ENCODE measurements at regions not wholly inside any gene's neighbourhood (a gene's known extent, or its start where the extent isn't known, plus 50 kb on each side); places are given as distances from the start of the nearest gene placed in this dataset.

- TF ChIP-seq SMC3 (conservative IDR thresholded peaks at IDR 0.05; ENCODE audit: poor library complexity), result no peak
- no peak for TF ChIP-seq EZH2 (IDR thresholded peaks at IDR 0.05; ENCODE audit: borderline replicate concordance, insufficient read depth, low read length, poor library complexity, severe bottlenecking)
- TF ChIP-seq RAD21 (conservative IDR thresholded peaks at IDR 0.05), result no peak
- no peak for TF ChIP-seq CTCF (IDR thresholded peaks at IDR 0.05; ENCODE audit: poor library complexity, severe bottlenecking)
- TF ChIP-seq EP300 (conservative IDR thresholded peaks at IDR 0.05; ENCODE audit: poor library complexity, severe bottlenecking), result no peak
- TF ChIP-seq POLR2AphosphoS5 (IDR thresholded peaks at IDR 0.05), result no peak
Observed at GRCh38 chr6:104638841-104639290, 220.9 kb downstream of the HACE1 start.
